ENCODE measurements at regions not wholly inside any gene's neighbourhood (a gene's known extent, or its start where the extent isn't known, plus 50 kb on each side); places are given as distances from the start of the nearest gene placed in this dataset.

- Histone ChIP-seq H3K36me3 (ENCODE audit: control insufficient read depth, insufficient read depth, low read length) (no peaks in the 10 kb centered on the region), H3K9ac (ENCODE audit: insufficient read depth, low read length) (no peak overlapping the region), H3K4me2 (ENCODE audit: extremely low read depth, insufficient read depth, low read length) (no peak overlapping the region), H3K27me3 (ENCODE audit: control insufficient read depth, insufficient read depth, low read length) (no peaks in the 10 kb centered on the region), H3K4me3 (replicated peaks in 1 of 4; ENCODE audit: control extremely low read depth in 1 of 4, insufficient read depth in 1 of 4, low read depth in 3 of 4, low read length in 4 of 4) (no peak overlapping the region), H4K20me1 (ENCODE audit: control insufficient read depth, extremely low read depth, insufficient read depth, low read length) (no peaks in the 10 kb centered on the region), H3K4me1 (ENCODE audit: control insufficient read depth, extremely low read depth, insufficient read depth, low read length) (peaks cover 4% of the 10 kb centered on the region), H3K79me2 (ENCODE audit: control insufficient read depth, insufficient read depth, low read length) (no peaks in the 10 kb centered on the region), H3K9me3 (ENCODE audit: control insufficient read depth, insufficient read depth, low read depth, low read length) (no peaks in the 10 kb centered on the region), H2AFZ (ENCODE audit: low read length) (no peak overlapping the region), H3K27ac (ENCODE audit: insufficient read depth, low read length) (no peak overlapping the region)
- DNase-seq (ENCODE audit: low read depth in 2 of 2), result no peak
- TF ChIP-seq CTCF (conservative IDR thresholded peaks at IDR 0.05 in 1 of 2, IDR thresholded peaks at IDR 0.05 in 1 of 2; ENCODE audit: low read depth in 1 of 2, low read length in 2 of 2), result no peak
- TF ChIP-seq EZH2 (IDR thresholded peaks at IDR 0.05; ENCODE audit: low read length, missing control alignments), result no peak
Measured at GRCh38 chr20:33923740-33924139, 70.0 kb upstream of the RALY start.

GRCh38 chr20:33925867-33926266 is 67.8 kb upstream of the RALY start:
- Histone ChIP-seq H3K36me3 (ENCODE audit: control insufficient read depth, insufficient read depth, low read length) (no peaks in the 10 kb centered on the region), H3K27ac (ENCODE audit: insufficient read depth, low read length) (no peak overlapping the region), H3K79me2 (ENCODE audit: control insufficient read depth, insufficient read depth, low read length) (no peaks in the 10 kb centered on the region), H4K20me1 (ENCODE audit: control insufficient read depth, extremely low read depth, insufficient read depth, low read length) (no peaks in the 10 kb centered on the region), H3K4me2 (ENCODE audit: extremely low read depth, insufficient read depth, low read length) (no peak overlapping the region), H3K4me1 (ENCODE audit: control insufficient read depth, extremely low read depth, insufficient read depth, low read length) (peaks cover 4% of the 10 kb centered on the region), H3K9me3 (ENCODE audit: control insufficient read depth, insufficient read depth, low read depth, low read length) (no peaks in the 10 kb centered on the region), H3K4me3 (replicated peaks in 1 of 4; ENCODE audit: control extremely low read depth in 1 of 4, insufficient read depth in 1 of 4, low read depth in 3 of 4, low read length in 4 of 4) (no peak overlapping the region), H3K27me3 (ENCODE audit: control insufficient read depth, insufficient read depth, low read length) (peaks cover 6% of the 10 kb centered on the region), H2AFZ (ENCODE audit: low read length) (no peak overlapping the region), H3K9ac (ENCODE audit: insufficient read depth, low read length) (no peak overlapping the region)
- peak in 1 of 2 donors; percentile 56 for DNase-seq (ENCODE audit: low read depth in 2 of 2)
- no peak for TF ChIP-seq EZH2 (IDR thresholded peaks at IDR 0.05; ENCODE audit: low read length, missing control alignments)
- no peak for TF ChIP-seq CTCF (conservative IDR thresholded peaks at IDR 0.05 in 1 of 2, IDR thresholded peaks at IDR 0.05 in 1 of 2; ENCODE audit: low read depth in 1 of 2, low read length in 2 of 2)

GRCh38 chr20:33926425-33926824 is 67.3 kb upstream of the RALY start:
- no peak overlapping the region for H3K4me2 ChIP-seq (ENCODE audit: extremely low read depth, insufficient read depth, low read length)
- no peak overlapping the region for H3K9ac ChIP-seq (ENCODE audit: insufficient read depth, low read length)
- peak in 1 of 2 donors; percentile 9 for DNase-seq (ENCODE audit: low read depth in 2 of 2)
- H3K79me2 ChIP-seq (ENCODE audit: control insufficient read depth, insufficient read depth, low read length), result no peaks in the 10 kb centered on the region
- H3K27me3 ChIP-seq (ENCODE audit: control insufficient read depth, insufficient read depth, low read length), result peaks cover 6% of the 10 kb centered on the region
- no peaks in the 10 kb centered on the region for H3K36me3 ChIP-seq (ENCODE audit: control insufficient read depth, insufficient read depth, low read length)
- H3K4me3 ChIP-seq (replicated peaks in 1 of 4; ENCODE audit: control extremely low read depth in 1 of 4, insufficient read depth in 1 of 4, low read depth in 3 of 4, low read length in 4 of 4), result no peak overlapping the region
- H3K27ac ChIP-seq (ENCODE audit: insufficient read depth, low read length), result no peak overlapping the region
- H3K4me1 ChIP-seq (ENCODE audit: control insufficient read depth, extremely low read depth, insufficient read depth, low read length), result peaks cover 4% of the 10 kb centered on the region
- no peaks in the 10 kb centered on the region for H3K9me3 ChIP-seq (ENCODE audit: control insufficient read depth, insufficient read depth, low read depth, low read length)
- TF ChIP-seq CTCF (conservative IDR thresholded peaks at IDR 0.05 in 1 of 2, IDR thresholded peaks at IDR 0.05 in 1 of 2; ENCODE audit: low read depth in 1 of 2, low read length in 2 of 2) (no peak), EZH2 (IDR thresholded peaks at IDR 0.05; ENCODE audit: low read length, missing control alignments) (no peak)
- no peaks in the 10 kb centered on the region for H4K20me1 ChIP-seq (ENCODE audit: control insufficient read depth, extremely low read depth, insufficient read depth, low read length)
- H2AFZ ChIP-seq (ENCODE audit: low read length), result no peak overlapping the region

All from fibroblast of lung (primary cell).